ENCODE measurements at regions not wholly inside any gene's neighbourhood (a gene's known extent, or its start where the extent isn't known, plus 50 kb on each side); places are given as distances from the start of the nearest gene placed in this dataset.

- Histone ChIP-seq H3K36me3 (ENCODE audit: control insufficient read depth in 2 of 4, insufficient read depth in 4 of 4, low read length in 3 of 4) (no peaks in the 10 kb centered on the region; a peak in 1 of 8 replicates), H3K4me1 (replicated peaks in 1 of 4; ENCODE audit: control insufficient read depth in 3 of 4, insufficient read depth in 4 of 4, low read length in 3 of 4) (no peaks in the 10 kb centered on the region), H2BK15ac (ENCODE audit: low read length) (no peak overlapping the region), H3K23me2 (ENCODE audit: low read depth, low read length) (no peaks in the 10 kb centered on the region), H2BK5ac (ENCODE audit: low read depth, low read length) (no peak overlapping the region), H3K4ac (replicated peaks; ENCODE audit: insufficient read length, low read depth, low read length) (no peak overlapping the region), H3K79me1 (ENCODE audit: low read depth, low read length) (no peaks in the 10 kb centered on the region), H2BK20ac (ENCODE audit: low read length) (no peak overlapping the region), H4K91ac (replicated peaks; ENCODE audit: insufficient read length, low read length) (no peak overlapping the region), H3K23ac (ENCODE audit: insufficient read length) (no peak overlapping the region), H4K5ac (ENCODE audit: insufficient read length, low read depth, low read length) (no peak overlapping the region), H3K27me3 (replicated peaks in 1 of 4; ENCODE audit: control insufficient read depth in 3 of 4, extremely low read depth in 1 of 4, insufficient read depth in 3 of 4, low read length in 3 of 4) (no peaks in the 10 kb centered on the region), H3K18ac (ENCODE audit: extremely low read depth, low read length) (no peak overlapping the region), H3K9ac (replicated peaks in 1 of 4; ENCODE audit: extremely low read depth in 1 of 4, low read depth in 3 of 4, low read length in 3 of 4) (no peak overlapping the region), H3K27ac (ENCODE audit: low read depth, low read length) (no peak overlapping the region), H3K14ac (ENCODE audit: insufficient read length) (no peak overlapping the region), H2BK120ac (replicated peaks; ENCODE audit: low read depth, low read length) (no peak overlapping the region), H3K56ac (replicated peaks; ENCODE audit: insufficient read length, low read depth, low read length) (no peak overlapping the region), H3K4me3 (ENCODE audit: extremely low read depth in 1 of 4, insufficient read depth in 2 of 4, low read depth in 3 of 4, low read length in 4 of 4) (no peak overlapping the region), H4K20me1 (replicated peaks in 1 of 2; ENCODE audit: control insufficient read depth in 1 of 2, insufficient read depth in 2 of 2, low read length in 2 of 2) (no peaks in the 10 kb centered on the region), H4K8ac (ENCODE audit: extremely low read depth, insufficient read depth, low read length) (no peak overlapping the region), H2BK12ac (ENCODE audit: low read depth, low read length) (no peak overlapping the region), H2AFZ (ENCODE audit: low read length) (no peak overlapping the region), H3K9me3 (ENCODE audit: insufficient read depth in 2 of 2, low read depth in 1 of 2, low read length in 1 of 2) (no peaks in the 10 kb centered on the region), H3K4me2 (ENCODE audit: insufficient read depth in 1 of 2, low read depth in 2 of 2, low read length in 2 of 2) (no peak overlapping the region), H3K79me2 (ENCODE audit: control insufficient read depth in 1 of 2, insufficient read depth in 2 of 2, low read length in 2 of 2) (no peaks in the 10 kb centered on the region), H2AK5ac (ENCODE audit: low read depth, low read length) (no peak overlapping the region)
- DNase-seq (ENCODE audit: low read depth in 1 of 2, low spot score in 2 of 2) (no peak), FAIRE-seq (no peak)
- no peak for TF ChIP-seq MAFK (IDR thresholded peaks at IDR 0.05; ENCODE audit: low read depth, low read length)
- no peak for TF ChIP-seq GTF2F1 (IDR thresholded peaks at IDR 0.05; ENCODE audit: borderline replicate concordance, low read depth, low read length)
- no peak for TF ChIP-seq PHF8 (conservative IDR thresholded peaks at IDR 0.05; ENCODE audit: low read depth, low read length)
- ChIA-PET POLR2A (ENCODE audit: partially characterized antibody) (no interaction called here), CTCF (ENCODE audit: partially characterized antibody) (no interaction called here)
- WGBS, 2 experiments (ENCODE audit: extremely low coverage in 1 of 2, insufficient coverage in 1 of 2, insufficient read length in 1 of 2, insufficient replicate concordance in 2 of 2, low coverage in 1 of 2, low lambda C conversion rate in 2 of 2, missing lambda C conversion rate in 1 of 2) = 91% methylated on average over 2 of the region's 2 CpGs; no CpG with 5 or more reads in 1 of the 2 experiments
Measured at GRCh38 chr2:64392529-64392928, 61.4 kb upstream of the LGALSL start.

Data from H1 (cell line).